ENCODE measurements at regions not wholly inside any gene's neighbourhood (a gene's known extent, or its start where the extent isn't known, plus 50 kb on each side); places are given as distances from the start of the nearest gene placed in this dataset.

GRCh38 chr4:97104666-97105065 is 1038.6 kb downstream of the STPG2 start:
- no peak for DNase-seq (ENCODE audit: low read depth, low spot score)
- no peak for TF ChIP-seq SRF (IDR thresholded peaks at IDR 0.05; ENCODE audit: low read depth)
- TF ChIP-seq SP1 (IDR thresholded peaks at IDR 0.05; ENCODE audit: low read depth): no peak
- TF ChIP-seq JUND (IDR thresholded peaks at IDR 0.05): no peak
- TF ChIP-seq MAX (IDR thresholded peaks at IDR 0.05): no peak
- TF ChIP-seq FOSL1 (IDR thresholded peaks at IDR 0.05; ENCODE audit: low read depth): no peak
- TF ChIP-seq POLR2A (IDR thresholded peaks at IDR 0.05; ENCODE audit: borderline replicate concordance, extremely low read depth, insufficient read depth, insufficient read length): no peak
- no peak for TF ChIP-seq CBX3 (IDR thresholded peaks at IDR 0.05; ENCODE audit: low read depth)
- TF ChIP-seq ZNF274 (IDR thresholded peaks at IDR 0.05; ENCODE audit: low read depth, low read length): no peak
- TF ChIP-seq REST (IDR thresholded peaks at IDR 0.05; ENCODE audit: low read depth): no peak
- TF ChIP-seq RAD21 (IDR thresholded peaks at IDR 0.05; ENCODE audit: low read depth): no peak
- TF ChIP-seq ZBTB33 (IDR thresholded peaks at IDR 0.05; ENCODE audit: extremely low read depth, insufficient replicate concordance, low read length): no peak
- no peak for TF ChIP-seq TCF7L2 (IDR thresholded peaks at IDR 0.05; ENCODE audit: borderline replicate concordance, extremely low read depth, insufficient read depth, insufficient read length)
- TF ChIP-seq SIN3A (IDR thresholded peaks at IDR 0.05; ENCODE audit: low read depth): no peak
- TF ChIP-seq ELF1 (IDR thresholded peaks at IDR 0.05; ENCODE audit: borderline replicate concordance, low read depth): no peak
- no peak for TF ChIP-seq EZH2phosphoT487 (IDR thresholded peaks at IDR 0.05; ENCODE audit: borderline replicate concordance)
- TF ChIP-seq CEBPB (IDR thresholded peaks at IDR 0.05; ENCODE audit: low read depth): no peak
- no TSS peak for BruUV-seq (replicated peaks)
- no peaks in the 10 kb centered on the region for H3K79me2 ChIP-seq (ENCODE audit: insufficient read depth, low read length)
- no peaks in the 10 kb centered on the region for H4K20me1 ChIP-seq (ENCODE audit: insufficient read depth)
- no peak overlapping the region for H2AFZ ChIP-seq (ENCODE audit: low read depth, low read length, poor library complexity, severe bottlenecking)
- no peaks in the 10 kb centered on the region for H3K27me3 ChIP-seq (ENCODE audit: insufficient read depth, low read length)
- ChIA-PET CTCF (no interaction called here), POLR2A (no interaction called here), RAD21 (ENCODE audit: low non-redundant PET in 1 of 2, low total read pairs in 2 of 2, uncharacterized antibody in 2 of 2, unreplicated experiment in 2 of 2) (no interaction called here)
- no peaks in the 10 kb centered on the region for H3K9me3 ChIP-seq (ENCODE audit: control insufficient read depth in 1 of 2, insufficient read depth in 1 of 2, low read depth in 1 of 2, low read length in 2 of 2)
- no peak overlapping the region for H3K4me3 ChIP-seq (replicated peaks in 1 of 2; ENCODE audit: low read depth in 1 of 2, low read length in 2 of 2)
- H3K9ac ChIP-seq (ENCODE audit: low read length): no peak overlapping the region
- H3K36me3 ChIP-seq (ENCODE audit: control insufficient read depth in 1 of 2, insufficient read depth in 2 of 2, low read length in 2 of 2): no peaks in the 10 kb centered on the region
- intact Hi-C loops (cut with micrococcal nuclease): no loop called here
- no peak for ATAC-seq
- no peaks in the 10 kb centered on the region for H3K4me1 ChIP-seq (ENCODE audit: control insufficient read depth in 1 of 2, insufficient read depth in 2 of 2, low read length in 2 of 2)
- H3K4me2 ChIP-seq (ENCODE audit: low read length): no peak overlapping the region
- no peak overlapping the region for H3K27ac ChIP-seq (ENCODE audit: low read depth, low read length)
- no peaks in the 10 kb centered on the region for H3K9me2 ChIP-seq (ENCODE audit: insufficient read depth)
